HEK293 (cell line): ENCODE measurements at regions not wholly inside any gene's neighbourhood (a gene's known extent, or its start where the extent isn't known, plus 50 kb on each side); places are given as distances from the start of the nearest gene placed in this dataset.

Experiments
- CTCF ChIA-PET: fragments of 350-600 bp; formaldehyde crosslinking; extraction: SDS; loops from one replicate; lab custom pipeline; 2021; ENCODE audit warnings: antibody characterized with exemption; lab: Yijun Ruan, JAX
- POLR2A ChIA-PET: fragments of 300-600 bp; formaldehyde crosslinking; extraction: SDS; loops from one replicate; lab custom pipeline; 2020; ENCODE audit warnings: antibody characterized with exemption, inconsistent platforms; lab: Yijun Ruan, JAX
- H3K27ac ChIP-seq: fragments of 200-500 bp; sonication (Bioruptor generic); 2 replicates; pipeline ENCODE4 v1.5.1; 2014; ENCODE audit warnings: low read depth, low read length, control low read depth, inconsistent platforms; ENCODE audit errors: extremely low read depth
- H3K36me3 ChIP-seq, 2 experiments: fragments of 200-500 bp in 1 of 2; sonication (Bioruptor generic) in 1 of 2; 1 replicate in 1 of 2; 2 replicates in 1 of 2; pipeline ENCODE4 v1.5.1; 2014 to 2017; ENCODE audit warnings: inconsistent platforms in 2 of 2, low read length in 2 of 2; ENCODE audit not compliant: control insufficient read depth in 2 of 2, insufficient read depth in 1 of 2
- H3K4me1 ChIP-seq: fragments of 200-500 bp; sonication (Bioruptor generic); 2 replicates; pipeline ENCODE4 v1.5.1; 2014; ENCODE audit warnings: mild to moderate bottlenecking, low read length, inconsistent platforms; ENCODE audit not compliant: control insufficient read depth, insufficient read depth
- H3K4me3 ChIP-seq: 2 replicates; pipeline ENCODE4 v1.5.1; 2011; ENCODE audit warnings: low read depth, mild to moderate bottlenecking, control low read depth, low read length, moderate library complexity
- H3K9me3 ChIP-seq: fragments of 200-500 bp; sonication (Bioruptor generic); 2 replicates; pipeline ENCODE4 v1.5.1; 2014; ENCODE audit warnings: low read depth, low read length, inconsistent platforms; ENCODE audit not compliant: control insufficient read depth, insufficient read depth
- BCL6B ChIP-seq: fragments of 450-650 bp; formaldehyde crosslinking; IDR thresholded peaks from 2 replicates; pipeline ENCODE4 v1.5.1; 2017; ENCODE audit warnings: missing biosample characterization, missing genetic modification characterization
- EGR2 ChIP-seq: fragments of 450-650 bp; formaldehyde crosslinking; IDR thresholded peaks from 2 replicates; pipeline ENCODE4 v1.5.1; 2016; ENCODE audit warnings: low read depth, missing biosample characterization, missing genetic modification characterization
- GFI1B ChIP-seq: fragments of 450-650 bp; formaldehyde crosslinking; IDR thresholded peaks from 2 replicates; pipeline ENCODE4 v1.5.1; 2016; ENCODE audit warnings: missing biosample characterization, missing genetic modification characterization
- GLIS1 ChIP-seq: fragments of 450-650 bp; formaldehyde crosslinking; IDR thresholded peaks from 2 replicates; pipeline ENCODE4 v1.5.1; 2016; ENCODE audit warnings: missing biosample characterization, missing genetic modification characterization
- HOXD13 ChIP-seq: sonication (generic); formaldehyde crosslinking; IDR thresholded peaks from 2 replicates; pipeline ENCODE4 v1.8.0; 2022; ENCODE audit warnings: missing genetic modification reagents, borderline replicate concordance
- OSR2 ChIP-seq: fragments of 450-650 bp; formaldehyde crosslinking; IDR thresholded peaks from 2 replicates; pipeline ENCODE4 v1.5.1; 2016; ENCODE audit warnings: missing biosample characterization, missing genetic modification characterization
- PRDM10 ChIP-seq: fragments of 450-650 bp; formaldehyde crosslinking; IDR thresholded peaks from 2 replicates; pipeline ENCODE4 v1.5.1; 2016; ENCODE audit warnings: missing biosample characterization, missing genetic modification characterization
- YY2 ChIP-seq: fragments of 450-650 bp; formaldehyde crosslinking; IDR thresholded peaks from 2 replicates; pipeline ENCODE4 v1.5.1; 2016; ENCODE audit warnings: missing biosample characterization, missing genetic modification characterization
- ZFHX2 ChIP-seq: fragments of 450-650 bp; formaldehyde crosslinking; conservative IDR thresholded peaks from 2 replicates; pipeline ENCODE4 v1.5.1; 2016; ENCODE audit warnings: missing biosample characterization, missing genetic modification characterization
- ZFP41 ChIP-seq: fragments of 450-650 bp; formaldehyde crosslinking; IDR thresholded peaks from 2 replicates; pipeline ENCODE4 v1.5.1; 2016; ENCODE audit warnings: missing biosample characterization, missing genetic modification characterization, borderline replicate concordance
- ZNF341 ChIP-seq: fragments of 450-650 bp; formaldehyde crosslinking; IDR thresholded peaks from 2 replicates; pipeline ENCODE4; 2016; ENCODE audit warnings: low read depth, missing biosample characterization, missing genetic modification characterization
- ZNF433 ChIP-seq: fragments of 450-650 bp; formaldehyde crosslinking; IDR thresholded peaks from 2 replicates; pipeline ENCODE4 v1.5.1; 2016; ENCODE audit warnings: missing biosample characterization, missing genetic modification characterization, low read depth

GRCh38 chr20:1712634-1713624 lies 55.4 kb upstream of the SIRPG start:
- Histone ChIP-seq H3K4me3 (no peak overlapping the region), H3K4me1 (no peaks in the 10 kb centered on the region), H3K27ac (no peak overlapping the region), H3K9me3 (no peaks in the 10 kb centered on the region; the same call in 1 of the 2 replicates), H3K36me3 (no peaks in the 10 kb centered on the region)
- ChIA-PET CTCF (interaction anchor here (1.2 kb wide), 1 partner anchor 209 kb away, joined by 4 read pairs; no protein-coding TSS in a partner anchor), POLR2A (no interaction called here)
- TF ChIP-seq YY2 = no peak
- no peak for TF ChIP-seq BCL6B
- no peak for TF ChIP-seq HOXD13 (CRISPR knock-in tag)
- no peak for TF ChIP-seq ZNF433 (tag by site-specific recombination)
- TF ChIP-seq PRDM10 (tag by site-specific recombination) = no peak
- no peak for TF ChIP-seq GFI1B (tag by site-specific recombination)
- TF ChIP-seq ZFP41 = no peak

- ChIA-PET CTCF (no interaction called here), POLR2A (no interaction called here)
- no peak overlapping the region for H3K4me3 ChIP-seq
- TF ChIP-seq EGR2 (tag by site-specific recombination) = peak; percentile 66
- peak; percentile 65 for TF ChIP-seq GLIS1 (tag by site-specific recombination)
- peak; percentile 56 for TF ChIP-seq ZFHX2
- 0 out of 2 replicates have a peak, but pooled peaks have one; percentile 10 for TF ChIP-seq PRDM10 (tag by site-specific recombination)
- TF ChIP-seq ZNF341 (tag by site-specific recombination) = no peak
- peak; percentile 17; the same call in 1 of the 2 replicates for TF ChIP-seq OSR2 (tag by site-specific recombination)
- no peak overlapping the region for H3K27ac ChIP-seq
- no peaks in the 10 kb centered on the region; the same call in 1 of the 2 replicates for H3K9me3 ChIP-seq
- H3K4me1 ChIP-seq = no peaks in the 10 kb centered on the region
- no peaks in the 10 kb centered on the region for H3K36me3 ChIP-seq
Observed at GRCh38 chr20:1711826-1712601, 54.4 kb upstream of the SIRPG start.
